ENCODE measurements at regions not wholly inside any gene's neighbourhood (a gene's known extent, or its start where the extent isn't known, plus 50 kb on each side); places are given as distances from the start of the nearest gene placed in this dataset.

DNA sequence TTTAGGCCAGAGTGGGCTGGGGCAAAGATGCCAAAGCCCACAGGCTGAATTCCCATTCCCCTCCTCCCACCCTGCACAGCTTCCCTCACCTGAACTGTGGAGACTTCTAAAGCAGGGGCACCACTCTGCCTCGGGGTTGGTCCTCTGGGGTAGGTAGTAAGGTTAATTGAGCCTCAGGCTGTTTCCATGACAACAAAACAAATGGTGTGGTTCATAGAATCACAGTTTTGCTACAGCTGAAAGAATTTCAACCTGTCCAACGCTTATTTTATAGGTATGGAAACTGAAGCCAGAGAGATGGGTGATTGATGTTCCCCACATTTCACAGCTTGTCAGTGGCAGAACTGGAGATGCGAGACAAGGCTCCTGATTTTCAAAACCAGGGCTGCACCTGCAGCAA lies 109.5 kb downstream of the SNX19 start:
- Histone ChIP-seq H3K27ac (replicated peaks) (no peak overlapping the region), H3K27me3 (ENCODE audit: insufficient read depth, poor library complexity, severe bottlenecking) (peaks cover 2% of the 10 kb centered on the region), H3K4me3 (replicated peaks; ENCODE audit: insufficient read depth, low read length) (no peak overlapping the region)
- DNase-seq (ENCODE audit: low read depth in 1 of 2, low spot score in 1 of 2): no peak
- TF ChIP-seq GABPA (IDR thresholded peaks at IDR 0.05; ENCODE audit: low read depth): no peak
- no peak for TF ChIP-seq CTCF (IDR thresholded peaks at IDR 0.05; ENCODE audit: insufficient read depth, low read length)
- TF ChIP-seq SPI1 (IDR thresholded peaks at IDR 0.05; ENCODE audit: borderline replicate concordance, low read depth): no peak
- no peak for TF ChIP-seq REST (IDR thresholded peaks at IDR 0.05; ENCODE audit: insufficient replicate concordance, low read depth)
- TF ChIP-seq POLR2AphosphoS5 (IDR thresholded peaks at IDR 0.05; ENCODE audit: low read depth): no peak

- Histone ChIP-seq H3K27me3 (ENCODE audit: insufficient read depth, poor library complexity, severe bottlenecking) (peaks cover 2% of the 10 kb centered on the region), H3K4me3 (replicated peaks; ENCODE audit: insufficient read depth, low read length) (no peak overlapping the region), H3K27ac (replicated peaks) (no peak overlapping the region)
- DNase-seq (ENCODE audit: low read depth in 1 of 2, low spot score in 1 of 2): no peak
- TF ChIP-seq GABPA (IDR thresholded peaks at IDR 0.05; ENCODE audit: low read depth) (no peak), REST (IDR thresholded peaks at IDR 0.05; ENCODE audit: insufficient replicate concordance, low read depth) (no peak), CTCF (IDR thresholded peaks at IDR 0.05; ENCODE audit: insufficient read depth, low read length) (no peak), POLR2AphosphoS5 (IDR thresholded peaks at IDR 0.05; ENCODE audit: low read depth) (no peak), SPI1 (IDR thresholded peaks at IDR 0.05; ENCODE audit: borderline replicate concordance, low read depth) (no peak)
Measured at GRCh38 chr11:130808541-130808940, 107.7 kb downstream of the SNX19 start.

DNA sequence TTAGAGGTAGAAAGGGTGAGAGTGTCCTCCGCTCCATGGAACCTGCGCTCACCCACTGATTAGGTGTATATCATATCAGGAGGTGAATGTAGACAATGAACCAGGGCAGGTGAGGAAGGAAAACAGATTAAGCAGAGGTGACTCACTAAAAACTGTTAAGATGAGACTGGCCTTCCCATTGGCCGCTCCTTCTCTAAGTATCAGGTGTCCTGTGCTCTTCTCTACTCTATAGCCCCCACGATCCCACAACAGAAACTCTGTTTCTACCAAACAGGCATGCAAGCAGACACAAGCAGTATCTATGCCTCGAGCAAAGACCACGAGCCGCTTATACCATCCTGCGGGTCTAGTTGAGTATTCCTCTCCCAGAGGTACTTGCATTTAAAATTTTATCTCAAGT lies 103.1 kb downstream of the SNX19 start:
- TF ChIP-seq POLR2AphosphoS5 (IDR thresholded peaks at IDR 0.05; ENCODE audit: low read depth) (no peak), GABPA (IDR thresholded peaks at IDR 0.05; ENCODE audit: low read depth) (no peak), REST (IDR thresholded peaks at IDR 0.05; ENCODE audit: insufficient replicate concordance, low read depth) (no peak), CTCF (IDR thresholded peaks at IDR 0.05; ENCODE audit: insufficient read depth, low read length) (no peak), SPI1 (IDR thresholded peaks at IDR 0.05; ENCODE audit: borderline replicate concordance, low read depth) (no peak)
- Histone ChIP-seq H3K27me3 (ENCODE audit: insufficient read depth, poor library complexity, severe bottlenecking) (peaks cover 2% of the 10 kb centered on the region), H3K27ac (replicated peaks) (no peak overlapping the region), H3K4me3 (replicated peaks; ENCODE audit: insufficient read depth, low read length) (no peak overlapping the region)
- no peak for DNase-seq (ENCODE audit: low read depth in 1 of 2, low spot score in 1 of 2)
